ENCODE measurements at regions not wholly inside any gene's neighbourhood (a gene's known extent, or its start where the extent isn't known, plus 50 kb on each side); places are given as distances from the start of the nearest gene placed in this dataset.

DNA sequence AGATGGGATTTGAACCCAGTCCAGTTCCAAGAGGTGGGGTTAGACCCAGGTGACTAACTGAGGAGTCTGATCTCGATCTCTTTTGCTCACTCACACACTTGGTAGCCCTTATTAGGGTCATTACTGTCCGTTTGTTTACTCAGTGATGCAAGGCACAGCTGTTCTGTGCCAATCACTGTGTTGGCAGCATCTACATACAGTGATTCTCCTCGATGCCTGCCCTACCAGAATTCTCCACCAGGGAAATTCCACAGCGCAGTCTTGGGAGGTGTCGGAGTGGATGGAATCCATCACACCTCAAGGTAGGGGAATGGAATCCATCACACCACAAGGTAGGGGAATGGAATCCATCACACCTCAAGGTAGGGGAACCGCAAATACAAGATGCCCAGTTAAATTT is 279.6 kb downstream of the MAF start:
- ChIA-PET POLR2A (no interaction called here), CTCF (interaction anchor here (0.7 kb wide), 1 partner anchor 10 kb away, joined by 3 read pairs; no protein-coding TSS in a partner anchor)
- no peaks in the 10 kb centered on the region for H3K9me3 Mint-ChIP-seq
- ATAC-seq: no peak
- peaks cover 36% of the 10 kb centered on the region for H3K4me1 Mint-ChIP-seq
- no peak for DNase-seq (ENCODE audit: low spot score)
- no peak overlapping the region for H3K4me3 Mint-ChIP-seq
- no peak for TF ChIP-seq GABPB1 (CRISPR knock-in tag; IDR thresholded peaks at IDR 0.05)
- no peak for TF ChIP-seq EMX1 (CRISPR knock-in tag; IDR thresholded peaks at IDR 0.05)
- TF ChIP-seq FOXP1 (CRISPR knock-in tag; IDR thresholded peaks at IDR 0.05; ENCODE audit: borderline replicate concordance): no peak
- TF ChIP-seq, protein P1, sequence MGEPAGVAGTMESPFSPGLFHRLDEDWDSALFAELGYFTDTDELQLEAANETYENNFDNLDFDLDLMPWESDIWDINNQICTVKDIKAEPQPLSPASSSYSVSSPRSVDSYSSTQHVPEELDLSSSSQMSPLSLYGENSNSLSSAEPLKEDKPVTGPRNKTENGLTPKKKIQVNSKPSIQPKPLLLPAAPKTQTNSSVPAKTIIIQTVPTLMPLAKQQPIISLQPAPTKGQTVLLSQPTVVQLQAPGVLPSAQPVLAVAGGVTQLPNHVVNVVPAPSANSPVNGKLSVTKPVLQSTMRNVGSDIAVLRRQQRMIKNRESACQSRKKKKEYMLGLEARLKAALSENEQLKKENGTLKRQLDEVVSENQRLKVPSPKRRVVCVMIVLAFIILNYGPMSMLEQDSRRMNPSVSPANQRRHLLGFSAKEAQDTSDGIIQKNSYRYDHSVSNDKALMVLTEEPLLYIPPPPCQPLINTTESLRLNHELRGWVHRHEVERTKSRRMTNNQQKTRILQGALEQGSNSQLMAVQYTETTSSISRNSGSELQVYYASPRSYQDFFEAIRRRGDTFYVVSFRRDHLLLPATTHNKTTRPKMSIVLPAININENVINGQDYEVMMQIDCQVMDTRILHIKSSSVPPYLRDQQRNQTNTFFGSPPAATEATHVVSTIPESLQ (CRISPR knock-in tag; IDR thresholded peaks at IDR 0.05): no peak
- TF ChIP-seq ZNF232 (CRISPR knock-in tag; IDR thresholded peaks at IDR 0.05): no peak
- TF ChIP-seq PREB (CRISPR knock-in tag; IDR thresholded peaks at IDR 0.05; ENCODE audit: borderline replicate concordance): no peak
- TF ChIP-seq, protein P2, sequence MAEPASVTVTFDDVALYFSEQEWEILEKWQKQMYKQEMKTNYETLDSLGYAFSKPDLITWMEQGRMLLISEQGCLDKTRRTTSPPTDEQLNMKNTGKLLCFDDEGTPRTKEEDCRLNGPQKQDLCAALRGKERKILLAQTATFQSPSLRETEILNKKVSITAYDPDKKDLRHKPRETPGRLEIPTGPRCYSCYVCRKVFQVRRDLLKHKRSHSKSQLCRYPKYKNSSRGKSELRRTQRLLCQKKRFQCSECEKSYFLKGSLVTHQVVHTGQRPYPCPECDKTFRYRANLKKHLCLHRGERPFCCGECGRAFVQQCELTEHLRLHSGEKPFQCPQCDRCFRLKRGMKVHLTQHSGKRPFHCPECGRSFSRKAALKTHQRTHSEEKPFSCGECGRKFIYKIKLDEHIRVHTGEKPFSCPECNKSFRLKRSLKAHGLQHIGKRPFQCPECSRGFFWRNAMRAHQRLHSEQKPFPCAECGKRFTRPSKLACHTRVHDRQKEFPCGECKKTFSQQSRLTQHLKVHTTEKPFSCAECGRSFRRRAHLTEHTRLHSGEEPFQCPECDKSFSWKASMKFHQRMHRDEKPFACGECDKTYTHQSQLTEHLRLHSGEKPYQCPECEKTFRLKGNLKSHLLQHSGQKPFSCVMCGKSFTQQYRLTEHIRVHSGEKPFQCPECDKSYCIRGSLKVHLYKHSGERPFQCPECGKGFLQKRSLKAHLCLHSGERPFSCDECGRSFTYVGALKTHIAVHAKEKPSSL (CRISPR knock-in tag; conservative IDR thresholded peaks at IDR 0.05): no peak
- no peak for TF ChIP-seq CREB1 (CRISPR knock-in tag; IDR thresholded peaks at IDR 0.05)
- no peak for TF ChIP-seq HMGA2 (CRISPR knock-in tag; IDR thresholded peaks at IDR 0.05)
- TF ChIP-seq, protein P3, sequence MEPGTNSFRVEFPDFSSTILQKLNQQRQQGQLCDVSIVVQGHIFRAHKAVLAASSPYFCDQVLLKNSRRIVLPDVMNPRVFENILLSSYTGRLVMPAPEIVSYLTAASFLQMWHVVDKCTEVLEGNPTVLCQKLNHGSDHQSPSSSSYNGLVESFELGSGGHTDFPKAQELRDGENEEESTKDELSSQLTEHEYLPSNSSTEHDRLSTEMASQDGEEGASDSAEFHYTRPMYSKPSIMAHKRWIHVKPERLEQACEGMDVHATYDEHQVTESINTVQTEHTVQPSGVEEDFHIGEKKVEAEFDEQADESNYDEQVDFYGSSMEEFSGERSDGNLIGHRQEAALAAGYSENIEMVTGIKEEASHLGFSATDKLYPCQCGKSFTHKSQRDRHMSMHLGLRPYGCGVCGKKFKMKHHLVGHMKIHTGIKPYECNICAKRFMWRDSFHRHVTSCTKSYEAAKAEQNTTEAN (CRISPR knock-in tag; IDR thresholded peaks at IDR 0.05): no peak
- TF ChIP-seq MAX (CRISPR knock-in tag; IDR thresholded peaks at IDR 0.05): no peak
- no peak for TF ChIP-seq IRF2 (CRISPR knock-in tag; IDR thresholded peaks at IDR 0.05; ENCODE audit: borderline replicate concordance, low read depth)
- no peak for TF ChIP-seq TEAD1 (CRISPR knock-in tag; IDR thresholded peaks at IDR 0.05)
- TF ChIP-seq NR1H2 (CRISPR knock-in tag; IDR thresholded peaks at IDR 0.05): no peak
- no peak for TF ChIP-seq PRDM15 (CRISPR knock-in tag; IDR thresholded peaks at IDR 0.05)
- TF ChIP-seq GRHL2 (CRISPR knock-in tag; IDR thresholded peaks at IDR 0.05; ENCODE audit: insufficient replicate concordance, severe bottlenecking): no peak
- H3K27me3 Mint-ChIP-seq (ENCODE audit: low read depth): no peaks in the 10 kb centered on the region; the same call in 1 of the 2 replicates
- H3K27ac Mint-ChIP-seq: no peak overlapping the region
- H3K36me3 Mint-ChIP-seq: no peaks in the 10 kb centered on the region
